ENCODE measurements at regions not wholly inside any gene's neighbourhood (a gene's known extent, or its start where the extent isn't known, plus 50 kb on each side); places are given as distances from the start of the nearest gene placed in this dataset.

- Histone ChIP-seq H3K9me3 (no peaks in the 10 kb centered on the region), H3K27ac (no peak overlapping the region), H3K27me3 (no peaks in the 10 kb centered on the region), H3K4me1 (peaks cover 0 to 13% (median 0%) of the 10 kb centered on the region in 4 donors), H3K4me3 (no peak overlapping the region), H3K36me3 (no peaks in the 10 kb centered on the region)
- WGBS, 5 donors = 36 to 53% (median 48%) methylated on average over 2 of the region's 2 CpGs
- DNase-seq = no peak
- intact Hi-C loops (cut with DNase I; ENCODE audit: low total_unique reads) = no loop called here
- TF ChIP-seq EP300 (IDR thresholded peaks at IDR 0.05) = no peak
- no peak for TF ChIP-seq CTCF (IDR thresholded peaks at IDR 0.05)
- TF ChIP-seq POLR2AphosphoS5 (IDR thresholded peaks at IDR 0.05) = no peak
- no peak for TF ChIP-seq POLR2A (IDR thresholded peaks at IDR 0.05)
Observed at GRCh38 chr21:14737284-14737691, 191.2 kb upstream of the SAMSN1 start.

GRCh38 chr21:14736672-14737071 lies 190.6 kb upstream of the SAMSN1 start:
- intact Hi-C loops (cut with DNase I; ENCODE audit: low total_unique reads) = no loop called here
- DNase-seq = no peak
- no peaks in the 10 kb centered on the region for H3K36me3 ChIP-seq
- TF ChIP-seq POLR2A (IDR thresholded peaks at IDR 0.05) = no peak
- no peak for TF ChIP-seq POLR2AphosphoS5 (IDR thresholded peaks at IDR 0.05)
- TF ChIP-seq CTCF (IDR thresholded peaks at IDR 0.05) = no peak
- TF ChIP-seq EP300 (IDR thresholded peaks at IDR 0.05) = no peak
- H3K4me3 ChIP-seq = no peak overlapping the region
- no peaks in the 10 kb centered on the region for H3K27me3 ChIP-seq
- H3K9me3 ChIP-seq = no peaks in the 10 kb centered on the region
- H3K4me1 ChIP-seq = peaks cover 0 to 13% (median 0%) of the 10 kb centered on the region in 4 donors
- H3K27ac ChIP-seq = no peak overlapping the region
- WGBS, 5 donors = 87 to 92% (median 89%) methylated on average over 2 of the region's 2 CpGs

- intact Hi-C loops (cut with DNase I; ENCODE audit: low total_unique reads) = no loop called here
- DNase-seq = no peak
- 57 to 75% (median 72%) methylated on average over 2 of the region's 2 CpGs for WGBS, 5 donors
Observed at GRCh38 chr21:14736162-14736561, 190.0 kb upstream of the SAMSN1 start.

GRCh38 chr21:14734833-14735232 lies 188.7 kb upstream of the SAMSN1 start:
- intact Hi-C loops (cut with DNase I; ENCODE audit: low total_unique reads) = no loop called here
- Histone ChIP-seq H3K27me3 (no peaks in the 10 kb centered on the region), H3K27ac (no peak overlapping the region), H3K9me3 (no peaks in the 10 kb centered on the region), H3K36me3 (no peaks in the 10 kb centered on the region), H3K4me1 (peaks cover 0 to 13% (median 0%) of the 10 kb centered on the region in 4 donors), H3K4me3 (no peak overlapping the region)
- DNase-seq = no peak
- WGBS, 5 donors = 74 to 86% (median 77%) methylated on average over 2 of the region's 2 CpGs
- no peak for TF ChIP-seq CTCF (IDR thresholded peaks at IDR 0.05)
- no peak for TF ChIP-seq POLR2A (IDR thresholded peaks at IDR 0.05)
- TF ChIP-seq EP300 (IDR thresholded peaks at IDR 0.05) = no peak
- TF ChIP-seq POLR2AphosphoS5 (IDR thresholded peaks at IDR 0.05) = no peak

More at GRCh38 chr21:14736162-14736561, 190.0 kb upstream of the SAMSN1 start:
- Histone ChIP-seq H3K27me3 (no peaks in the 10 kb centered on the region), H3K4me1 (peaks cover 0 to 13% (median 0%) of the 10 kb centered on the region in 4 donors), H3K4me3 (no peak overlapping the region), H3K27ac (no peak overlapping the region), H3K36me3 (no peaks in the 10 kb centered on the region), H3K9me3 (no peaks in the 10 kb centered on the region)
- TF ChIP-seq CTCF (IDR thresholded peaks at IDR 0.05) (no peak), POLR2AphosphoS5 (IDR thresholded peaks at IDR 0.05) (no peak), EP300 (IDR thresholded peaks at IDR 0.05) (no peak), POLR2A (IDR thresholded peaks at IDR 0.05) (no peak)
